NCI-H446 (cell line): ENCODE measurements at regions not wholly inside any gene's neighbourhood (a gene's known extent, or its start where the extent isn't known, plus 50 kb on each side); places are given as distances from the start of the nearest gene placed in this dataset.
"Not testable (repeated sequence)": the region's sequence is repeated elsewhere in the genome, so short reads cannot be mapped to it uniquely, and the experiment has no call there.

ENCODE experiments used
- DNase-seq, 2 experiments: peaks; one replicate each; lab custom pipeline; 2025; lab: John Stamatoyannopoulos, UW

GRCh38 chr2:47295131-47295980, 73.8 kb upstream of the EPCAM start:
- no peak for DNase-seq

- DNase-seq = no peak
These were observed 75.1 kb upstream of the EPCAM start for GRCh38 chr2:47293976-47294375.

- no peak for DNase-seq
These were observed 80.2 kb upstream of the EPCAM start for GRCh38 chr2:47288864-47289263.

GRCh38 chr2:47283659-47284058, 85.5 kb upstream of the EPCAM start:
- DNase-seq = no peak

GRCh38 chr2:47282621-47283272, 86.4 kb upstream of the EPCAM start:
- no peak for DNase-seq

GRCh38 chr2:47279525-47279924, 89.6 kb upstream of the EPCAM start:
- not testable (repeated sequence) for DNase-seq

- DNase-seq = no peak
These were observed 91.1 kb upstream of the EPCAM start for GRCh38 chr2:47277987-47278386.

GRCh38 chr2:47277187-47277586, 91.9 kb upstream of the EPCAM start:
- no peak for DNase-seq

GRCh38 chr2:47276061-47276460, 93.0 kb upstream of the EPCAM start:
- no peak for DNase-seq

- DNase-seq = peak; percentile 29 to 67
These were observed 94.9 kb upstream of the EPCAM start for GRCh38 chr2:47274054-47274782.

GRCh38 chr2:47272905-47273758, 96.0 kb upstream of the EPCAM start:
- DNase-seq = no peak

- DNase-seq = peak in 1 of 2 experiments; percentile 18
These were observed 95.9 kb upstream of the CALM2 start for GRCh38 chr2:47272031-47272864.

- DNase-seq = no peak
These were observed 95.0 kb upstream of the CALM2 start for GRCh38 chr2:47271054-47272000.

GRCh38 chr2:47270421-47270820, 94.1 kb upstream of the CALM2 start:
- DNase-seq = no peak

GRCh38 chr2:47269316-47270232, 93.3 kb upstream of the CALM2 start:
- DNase-seq = peak in 1 of 2 experiments; percentile 63

GRCh38 chr2:47267711-47268086, 91.4 kb upstream of the CALM2 start:
- no peak for DNase-seq

- DNase-seq = no peak
These were observed 90.8 kb upstream of the CALM2 start for GRCh38 chr2:47266939-47267710.

GRCh38 chr2:47265751-47266231, 89.5 kb upstream of the CALM2 start:
- no peak for DNase-seq
